ENCODE measurements at regions not wholly inside any gene's neighbourhood (a gene's known extent, or its start where the extent isn't known, plus 50 kb on each side); places are given as distances from the start of the nearest gene placed in this dataset.
"Not testable (repeated sequence)": the region's sequence is repeated elsewhere in the genome, so short reads cannot be mapped to it uniquely, and the experiment has no call there.

- H3K4me3 ChIP-seq (ENCODE audit: control insufficient read depth, low read depth, low read length): no peak overlapping the region
- no peak for TF ChIP-seq CTCF (conservative IDR thresholded peaks at IDR 0.05; ENCODE audit: control insufficient read depth, insufficient read depth, low read depth, low read length)
- no peak for DNase-seq (ENCODE audit: low read depth)
Measured at GRCh38 chr10:8156918-8157317, 102.4 kb downstream of the GATA3 start.

- TF ChIP-seq CTCF (conservative IDR thresholded peaks at IDR 0.05; ENCODE audit: control insufficient read depth, insufficient read depth, low read depth, low read length): no peak
- H3K4me3 ChIP-seq (ENCODE audit: control insufficient read depth, low read depth, low read length): no peak overlapping the region
- DNase-seq (ENCODE audit: low read depth): no peak
Measured at GRCh38 chr10:8158193-8159071, 103.9 kb downstream of the GATA3 start.

GRCh38 chr10:8159341-8160165 is 105.1 kb downstream of the GATA3 start:
- DNase-seq (ENCODE audit: low read depth): no peak
- no peak for TF ChIP-seq CTCF (conservative IDR thresholded peaks at IDR 0.05; ENCODE audit: control insufficient read depth, insufficient read depth, low read depth, low read length)
- no peak overlapping the region for H3K4me3 ChIP-seq (ENCODE audit: control insufficient read depth, low read depth, low read length)

GRCh38 chr10:8163824-8164223 is 109.3 kb downstream of the GATA3 start:
- no peak for TF ChIP-seq CTCF (conservative IDR thresholded peaks at IDR 0.05; ENCODE audit: control insufficient read depth, insufficient read depth, low read depth, low read length)
- no peak for DNase-seq (ENCODE audit: low read depth)
- H3K4me3 ChIP-seq (ENCODE audit: control insufficient read depth, low read depth, low read length): no peak overlapping the region

GRCh38 chr10:8164640-8165039 is 110.2 kb downstream of the GATA3 start:
- H3K4me3 ChIP-seq (ENCODE audit: control insufficient read depth, low read depth, low read length); DNase-seq (ENCODE audit: low read depth): not testable (repeated sequence)

- DNase-seq (ENCODE audit: low read depth): no peak
- no peak overlapping the region for H3K4me3 ChIP-seq (ENCODE audit: control insufficient read depth, low read depth, low read length)
- TF ChIP-seq CTCF (conservative IDR thresholded peaks at IDR 0.05; ENCODE audit: control insufficient read depth, insufficient read depth, low read depth, low read length): no peak
Measured at GRCh38 chr10:8168836-8169235, 114.3 kb downstream of the GATA3 start.

GRCh38 chr10:8171008-8171407 is 116.5 kb downstream of the GATA3 start:
- no peak for DNase-seq (ENCODE audit: low read depth)
- no peak for TF ChIP-seq CTCF (conservative IDR thresholded peaks at IDR 0.05; ENCODE audit: control insufficient read depth, insufficient read depth, low read depth, low read length)
- H3K4me3 ChIP-seq (ENCODE audit: control insufficient read depth, low read depth, low read length): no peak overlapping the region
